ENCODE measurements at regions not wholly inside any gene's neighbourhood (a gene's known extent, or its start where the extent isn't known, plus 50 kb on each side); places are given as distances from the start of the nearest gene placed in this dataset.

DNA sequence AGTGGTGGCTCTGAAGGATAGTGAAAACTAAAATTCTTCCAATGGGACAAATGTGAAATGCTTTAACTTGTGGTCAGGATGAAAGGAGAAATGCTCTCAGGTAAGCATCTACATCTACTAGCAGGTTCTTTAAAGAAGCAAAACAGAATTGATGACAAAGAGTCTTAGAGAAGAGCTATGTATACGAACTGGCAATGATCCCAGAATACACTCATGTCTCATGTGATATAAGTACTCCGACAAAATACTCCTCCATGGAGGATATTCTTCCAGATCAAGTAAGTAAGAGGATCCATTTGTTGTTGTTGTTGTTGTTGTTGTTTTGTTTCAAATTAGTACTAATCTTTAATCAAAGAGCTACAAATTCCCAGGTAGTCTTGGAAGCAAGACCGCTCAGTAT, 174.0 kb upstream of the ATP1B1 start:
- 89 to 93% (median 92%) methylated on average over 3 of the region's 3 CpGs for WGBS, 5 donors

GRCh38 chr1:168933141-168933805, 173.2 kb upstream of the ATP1B1 start:
- H3K27me3 ChIP-seq (replicated peaks in 1 of 7), result no peaks in the 10 kb centered on the region
- WGBS, 5 donors, result 87 to 94% (median 91%) methylated on average over 4 of the region's 4 CpGs
- no peak overlapping the region for H3K27ac ChIP-seq
- no peaks in the 10 kb centered on the region for H3K36me3 ChIP-seq
- no peak for TF ChIP-seq POLR2A (IDR thresholded peaks at IDR 0.05)
- TF ChIP-seq POLR2AphosphoS5 (IDR thresholded peaks at IDR 0.05), result no peak
- no peak for TF ChIP-seq CTCF (IDR thresholded peaks at IDR 0.05 in 8 of 11, conservative IDR thresholded peaks at IDR 0.05 in 3 of 11)
- intact Hi-C loops (cut with DNase I; ENCODE audit: low total_unique reads), result no loop called here
- H3K9me3 ChIP-seq, result peaks cover 0 to 6% (median 0%) of the 10 kb centered on the region in 8 donors
- DNase-seq, result no peak
- H3K4me3 ChIP-seq, result no peak overlapping the region
- no peaks in the 10 kb centered on the region for H3K4me1 ChIP-seq

More for the DNA sequence above, 174.0 kb upstream of the ATP1B1 start:
- no peaks in the 10 kb centered on the region for H3K4me1 ChIP-seq
- no peaks in the 10 kb centered on the region for H3K36me3 ChIP-seq
- intact Hi-C loops (cut with DNase I; ENCODE audit: low total_unique reads), result no loop called here
- DNase-seq, result no peak
- H3K27me3 ChIP-seq (replicated peaks in 1 of 7), result no peaks in the 10 kb centered on the region
- H3K27ac ChIP-seq, result no peak overlapping the region
- TF ChIP-seq POLR2AphosphoS5 (IDR thresholded peaks at IDR 0.05), result no peak
- H3K4me3 ChIP-seq, result no peak overlapping the region
- peaks cover 0 to 6% (median 0%) of the 10 kb centered on the region in 8 donors for H3K9me3 ChIP-seq

DNA sequence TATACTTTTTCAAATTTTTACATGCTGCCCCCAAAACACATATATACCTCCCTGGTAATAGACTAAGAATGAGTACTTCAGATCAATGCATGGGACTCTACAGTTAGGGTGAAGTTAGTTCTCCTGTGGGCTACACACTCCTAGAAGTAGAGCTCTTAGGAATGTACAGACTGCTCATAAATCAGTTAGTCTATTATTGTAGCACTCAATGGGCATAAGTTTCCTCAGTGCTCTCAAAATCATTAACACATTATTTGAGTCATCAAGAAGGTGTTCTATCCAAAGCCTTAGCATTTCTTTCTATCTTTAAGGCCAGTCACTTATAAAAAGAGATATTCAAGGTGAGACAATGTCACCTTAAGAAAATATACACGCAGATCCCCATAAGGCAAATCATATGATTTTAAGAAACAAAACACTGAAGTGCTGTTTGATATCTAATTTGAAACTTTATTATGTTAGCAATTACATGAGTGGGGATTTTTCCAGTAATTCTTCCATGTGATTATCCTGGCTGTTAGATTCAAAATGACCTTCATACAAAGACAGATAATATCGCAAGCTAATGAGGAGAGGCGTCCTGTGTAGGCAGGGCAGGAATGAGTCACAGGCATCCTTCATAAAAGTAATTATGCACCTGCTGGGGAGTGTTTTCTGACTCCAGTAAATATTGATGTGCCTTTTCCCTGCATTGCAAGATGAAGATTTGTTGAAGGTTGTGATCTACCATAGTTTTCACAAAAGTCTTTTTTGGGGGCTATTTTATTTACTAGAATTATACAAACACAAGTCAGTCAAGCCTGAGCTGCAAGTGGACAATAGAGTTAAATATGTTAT, 167.2 kb upstream of the ATP1B1 start:
- 31 to 87% (median 64%) methylated on average over 3 of the region's 3 CpGs for WGBS, 5 donors
- Histone ChIP-seq H3K27ac (no peak overlapping the region), H3K27me3 (replicated peaks in 1 of 7) (no peaks in the 10 kb centered on the region), H3K4me1 (no peaks in the 10 kb centered on the region), H3K4me3 (no peak overlapping the region), H3K9me3 (peaks cover 0 to 6% (median 0%) of the 10 kb centered on the region in 8 donors), H3K36me3 (no peaks in the 10 kb centered on the region)
- TF ChIP-seq POLR2AphosphoS5 (IDR thresholded peaks at IDR 0.05) (no peak), CTCF (IDR thresholded peaks at IDR 0.05 in 8 of 11, conservative IDR thresholded peaks at IDR 0.05 in 3 of 11) (no peak), POLR2A (IDR thresholded peaks at IDR 0.05) (no peak)
- DNase-seq, result no peak
- intact Hi-C loops (cut with DNase I; ENCODE audit: low total_unique reads), result no loop called here

DNA sequence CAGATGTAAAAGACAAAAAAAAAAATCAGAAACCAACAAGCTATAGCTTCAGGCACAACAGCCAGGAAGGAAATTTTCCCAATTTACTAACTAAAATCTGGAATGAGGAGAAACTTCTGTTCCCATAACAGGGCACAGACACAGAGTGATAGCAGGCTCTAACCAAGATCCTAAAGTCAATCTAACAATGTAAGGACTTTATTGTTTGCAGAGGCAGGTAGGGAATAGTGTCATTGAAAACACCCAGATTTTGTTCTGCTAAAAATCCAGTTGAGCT, 166.6 kb upstream of the ATP1B1 start:
- Histone ChIP-seq H3K36me3 (no peaks in the 10 kb centered on the region), H3K27me3 (replicated peaks in 1 of 7) (no peaks in the 10 kb centered on the region), H3K27ac (no peak overlapping the region), H3K4me3 (no peak overlapping the region), H3K4me1 (no peaks in the 10 kb centered on the region), H3K9me3 (peaks cover 0 to 6% (median 0%) of the 10 kb centered on the region in 8 donors)
- DNase-seq, result no peak
- intact Hi-C loops (cut with DNase I; ENCODE audit: low total_unique reads), result no loop called here
- TF ChIP-seq CTCF (IDR thresholded peaks at IDR 0.05 in 8 of 11, conservative IDR thresholded peaks at IDR 0.05 in 3 of 11) (no peak), POLR2AphosphoS5 (IDR thresholded peaks at IDR 0.05) (no peak), POLR2A (IDR thresholded peaks at IDR 0.05) (no peak)
